ENCODE measurements at regions not wholly inside any gene's neighbourhood (a gene's known extent, or its start where the extent isn't known, plus 50 kb on each side); places are given as distances from the start of the nearest gene placed in this dataset.

- TF ChIP-seq, protein P1, sequence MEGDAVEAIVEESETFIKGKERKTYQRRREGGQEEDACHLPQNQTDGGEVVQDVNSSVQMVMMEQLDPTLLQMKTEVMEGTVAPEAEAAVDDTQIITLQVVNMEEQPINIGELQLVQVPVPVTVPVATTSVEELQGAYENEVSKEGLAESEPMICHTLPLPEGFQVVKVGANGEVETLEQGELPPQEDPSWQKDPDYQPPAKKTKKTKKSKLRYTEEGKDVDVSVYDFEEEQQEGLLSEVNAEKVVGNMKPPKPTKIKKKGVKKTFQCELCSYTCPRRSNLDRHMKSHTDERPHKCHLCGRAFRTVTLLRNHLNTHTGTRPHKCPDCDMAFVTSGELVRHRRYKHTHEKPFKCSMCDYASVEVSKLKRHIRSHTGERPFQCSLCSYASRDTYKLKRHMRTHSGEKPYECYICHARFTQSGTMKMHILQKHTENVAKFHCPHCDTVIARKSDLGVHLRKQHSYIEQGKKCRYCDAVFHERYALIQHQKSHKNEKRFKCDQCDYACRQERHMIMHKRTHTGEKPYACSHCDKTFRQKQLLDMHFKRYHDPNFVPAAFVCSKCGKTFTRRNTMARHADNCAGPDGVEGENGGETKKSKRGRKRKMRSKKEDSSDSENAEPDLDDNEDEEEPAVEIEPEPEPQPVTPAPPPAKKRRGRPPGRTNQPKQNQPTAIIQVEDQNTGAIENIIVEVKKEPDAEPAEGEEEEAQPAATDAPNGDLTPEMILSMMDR (IDR thresholded peaks at IDR 0.05): no peak
- peaks cover 12% of the 10 kb centered on the region for H3K27me3 Mint-ChIP-seq (ENCODE audit: low read depth)
- no peak overlapping the region for H3K4me3 Mint-ChIP-seq (ENCODE audit: unreplicated experiment)
- no peaks in the 10 kb centered on the region for H3K36me3 Mint-ChIP-seq (ENCODE audit: low read depth)
- peaks cover 2% of the 10 kb centered on the region for H3K9me3 Mint-ChIP-seq (ENCODE audit: low read depth)
- DNase-seq (ENCODE audit: low spot score): no peak
- H3K27ac Mint-ChIP-seq (ENCODE audit: unreplicated experiment): no peak overlapping the region
- no peaks in the 10 kb centered on the region for H3K4me1 Mint-ChIP-seq (ENCODE audit: low read depth)
Observed at GRCh38 chr2:122011493-122012270, 256.2 kb downstream of the TSN start.

DNA sequence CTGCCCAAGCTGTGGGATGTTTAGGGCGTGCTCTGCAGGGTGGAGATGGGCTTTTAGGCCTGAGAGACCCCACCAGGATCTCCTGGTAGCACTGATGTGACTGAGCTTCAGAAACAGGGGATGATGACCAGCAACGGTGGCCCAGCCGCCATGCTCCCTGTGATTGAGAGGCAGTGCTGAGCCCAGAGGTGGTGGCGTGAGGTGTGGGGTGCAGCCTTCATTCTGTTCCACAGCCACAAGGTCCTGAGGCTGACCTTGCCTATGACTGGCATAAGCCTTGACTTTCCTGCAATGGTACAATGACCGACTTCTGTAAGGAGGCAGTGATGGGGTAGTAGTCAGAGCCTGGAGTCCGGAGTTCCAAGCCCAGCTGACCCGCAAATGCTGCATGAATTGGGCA lies 263.3 kb downstream of the TSN start:
- Mint-ChIP-seq H3K4me1 (ENCODE audit: low read depth) (peaks cover 8% of the 10 kb centered on the region), H3K9me3 (ENCODE audit: low read depth) (peaks cover 2% of the 10 kb centered on the region), H3K27ac (ENCODE audit: unreplicated experiment) (no peak overlapping the region), H3K4me3 (ENCODE audit: unreplicated experiment) (no peak overlapping the region), H3K36me3 (ENCODE audit: low read depth) (no peaks in the 10 kb centered on the region), H3K27me3 (ENCODE audit: low read depth) (peaks cover 21% of the 10 kb centered on the region)
- TF ChIP-seq, protein P1 (IDR thresholded peaks at IDR 0.05): no peak
- no peak for DNase-seq (ENCODE audit: low spot score)

DNA sequence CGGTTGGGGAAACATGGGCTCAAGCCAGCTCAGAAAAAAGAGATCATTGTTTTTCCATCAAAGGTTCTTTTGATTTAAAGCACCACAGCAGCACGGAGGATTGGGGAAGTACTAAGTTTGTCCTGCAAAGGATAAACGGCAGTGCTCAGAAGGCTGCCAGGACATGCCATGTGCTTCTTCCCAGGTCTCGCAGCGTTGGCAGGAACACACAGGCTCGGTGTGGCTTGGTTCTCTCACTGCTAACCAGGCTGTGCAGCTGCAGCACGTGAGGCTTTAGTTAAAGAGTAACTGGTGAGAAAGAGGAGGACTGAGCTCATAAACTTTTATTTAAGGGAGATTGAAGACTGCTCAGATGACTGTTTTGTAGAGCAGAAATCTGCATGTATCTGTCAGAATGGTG lies 264.3 kb downstream of the TSN start:
- peaks cover 8% of the 10 kb centered on the region for H3K4me1 Mint-ChIP-seq (ENCODE audit: low read depth)
- TF ChIP-seq, protein P1 (IDR thresholded peaks at IDR 0.05): no peak
- peaks cover 21% of the 10 kb centered on the region for H3K27me3 Mint-ChIP-seq (ENCODE audit: low read depth)
- no peak overlapping the region for H3K4me3 Mint-ChIP-seq (ENCODE audit: unreplicated experiment)
- peaks cover 2% of the 10 kb centered on the region for H3K36me3 Mint-ChIP-seq (ENCODE audit: low read depth)
- no peak for DNase-seq (ENCODE audit: low spot score)
- H3K9me3 Mint-ChIP-seq (ENCODE audit: low read depth): peaks cover 2% of the 10 kb centered on the region
- no peak overlapping the region for H3K27ac Mint-ChIP-seq (ENCODE audit: unreplicated experiment)

DNA sequence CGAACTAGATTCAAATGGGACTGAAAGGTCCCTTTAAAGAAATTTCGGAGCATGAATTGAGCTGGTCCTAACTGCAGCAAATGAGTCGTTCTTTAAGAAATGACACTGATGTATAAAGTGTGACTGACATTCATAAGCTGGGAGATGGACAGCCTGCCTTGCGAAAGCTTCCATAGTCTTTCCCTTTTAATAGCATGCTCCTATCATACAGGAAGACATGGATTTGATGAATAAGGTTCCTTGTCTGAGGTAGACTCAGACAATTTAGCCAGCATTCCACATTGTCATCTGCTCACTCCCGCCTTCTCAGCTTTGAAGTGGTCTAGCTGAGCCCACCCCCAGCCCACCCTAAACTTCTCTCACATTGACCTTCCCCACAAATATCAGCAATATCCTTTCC lies 264.9 kb downstream of the TSN start:
- H3K27me3 Mint-ChIP-seq (ENCODE audit: low read depth): peaks cover 21% of the 10 kb centered on the region
- DNase-seq (ENCODE audit: low spot score): no peak
- H3K27ac Mint-ChIP-seq (ENCODE audit: unreplicated experiment): no peak overlapping the region
- H3K36me3 Mint-ChIP-seq (ENCODE audit: low read depth): peaks cover 2% of the 10 kb centered on the region
- peaks cover 10% of the 10 kb centered on the region for H3K4me1 Mint-ChIP-seq (ENCODE audit: low read depth)
- TF ChIP-seq, protein P1 (IDR thresholded peaks at IDR 0.05): no peak
- peaks cover 2% of the 10 kb centered on the region for H3K9me3 Mint-ChIP-seq (ENCODE audit: low read depth)
- H3K4me3 Mint-ChIP-seq (ENCODE audit: unreplicated experiment): no peak overlapping the region

GRCh38 chr2:122021941-122022340 lies 266.5 kb downstream of the TSN start:
- TF ChIP-seq, protein P1 (IDR thresholded peaks at IDR 0.05): no peak
- Mint-ChIP-seq H3K4me1 (ENCODE audit: low read depth) (peaks cover 15% of the 10 kb centered on the region), H3K4me3 (ENCODE audit: unreplicated experiment) (no peak overlapping the region), H3K27ac (ENCODE audit: unreplicated experiment) (no peak overlapping the region), H3K36me3 (ENCODE audit: low read depth) (peaks cover 2% of the 10 kb centered on the region), H3K27me3 (ENCODE audit: low read depth) (peaks cover 21% of the 10 kb centered on the region), H3K9me3 (ENCODE audit: low read depth) (no peaks in the 10 kb centered on the region)
- DNase-seq (ENCODE audit: low spot score): no peak

All from chondrocyte (in vitro differentiated cells).